ENCODE measurements at regions not wholly inside any gene's neighbourhood (a gene's known extent, or its start where the extent isn't known, plus 50 kb on each side); places are given as distances from the start of the nearest gene placed in this dataset.

GRCh38 chr5:12460493-12461261 is 556.4 kb upstream of the CTNND2 start:
- H3K4me3 ChIP-seq (ENCODE audit: control insufficient read depth, low read depth, low read length), result no peak overlapping the region
- DNase-seq (ENCODE audit: low read depth), result no peak
- TF ChIP-seq CTCF (IDR thresholded peaks at IDR 0.05; ENCODE audit: control insufficient read depth, insufficient read depth, low read depth, low read length, missing control alignments), result no peak

GRCh38 chr5:12459326-12459725 is 555.1 kb upstream of the CTNND2 start:
- H3K4me3 ChIP-seq (ENCODE audit: control insufficient read depth, low read depth, low read length), result no peak overlapping the region
- TF ChIP-seq CTCF (IDR thresholded peaks at IDR 0.05; ENCODE audit: control insufficient read depth, insufficient read depth, low read depth, low read length, missing control alignments), result no peak
- DNase-seq (ENCODE audit: low read depth), result no peak

- TF ChIP-seq CTCF (IDR thresholded peaks at IDR 0.05; ENCODE audit: control insufficient read depth, insufficient read depth, low read depth, low read length, missing control alignments), result no peak
- no peak overlapping the region for H3K4me3 ChIP-seq (ENCODE audit: control insufficient read depth, low read depth, low read length)
- no peak for DNase-seq (ENCODE audit: low read depth)
These were observed 514.8 kb upstream of the CTNND2 start for GRCh38 chr5:12419075-12419474.

- no peak overlapping the region for H3K4me3 ChIP-seq (ENCODE audit: control insufficient read depth, low read depth, low read length)
- DNase-seq (ENCODE audit: low read depth), result no peak
- TF ChIP-seq CTCF (IDR thresholded peaks at IDR 0.05; ENCODE audit: control insufficient read depth, insufficient read depth, low read depth, low read length, missing control alignments), result no peak
These were observed 509.3 kb upstream of the CTNND2 start for GRCh38 chr5:12413585-12413984.

- no peak for TF ChIP-seq CTCF (IDR thresholded peaks at IDR 0.05; ENCODE audit: control insufficient read depth, insufficient read depth, low read depth, low read length, missing control alignments)
- DNase-seq (ENCODE audit: low read depth), result no peak
- H3K4me3 ChIP-seq (ENCODE audit: control insufficient read depth, low read depth, low read length), result no peak overlapping the region
These were observed 508.8 kb upstream of the CTNND2 start for GRCh38 chr5:12413075-12413474.

GRCh38 chr5:12399868-12400267 is 495.6 kb upstream of the CTNND2 start:
- no peak for TF ChIP-seq CTCF (IDR thresholded peaks at IDR 0.05; ENCODE audit: control insufficient read depth, insufficient read depth, low read depth, low read length, missing control alignments)
- H3K4me3 ChIP-seq (ENCODE audit: control insufficient read depth, low read depth, low read length), result no peak overlapping the region

More at GRCh38 chr5:12399868-12400267, 495.6 kb upstream of the CTNND2 start:
- no peak for DNase-seq (ENCODE audit: low read depth)

Measured in AG09309 (cell line).